Panc1 (cell line): ENCODE measurements at regions not wholly inside any gene's neighbourhood (a gene's known extent, or its start where the extent isn't known, plus 50 kb on each side); places are given as distances from the start of the nearest gene placed in this dataset.

Experiments
- ATAC-seq: fragments of 200-7000 bp; cut with Tn5 transposase; 2 replicates; pipeline ENCODE4 v1.9.1; 2020; ENCODE audit warnings: mild to moderate bottlenecking, moderate library complexity
- BruUV-seq: library from RNA; stranded (reverse); fragments of 400-500 nt; replicated peaks from 2 replicates; lab custom pipeline; 2021; lab: Mats Ljungman, UMichigan
- CTCF ChIA-PET: fragments of 300-600 bp; sonication (Branson Sonifier 250); formaldehyde crosslinking; loops from one replicate; lab custom pipeline; 2022; ENCODE audit warnings: antibody characterized with exemption; lab: Charles Lee
- POLR2A ChIA-PET: fragments of 300-600 bp; sonication (Branson Sonifier 250); formaldehyde crosslinking; loops from one replicate; lab custom pipeline; 2022; ENCODE audit warnings: antibody characterized with exemption; lab: Charles Lee
- DNase-seq: peaks from one replicate; pipeline ENCODE4 v3.0.0-alpha.2; 2010; ENCODE audit warnings: low read depth, low spot score
- H3K27ac ChIP-seq: 2 replicates; pipeline ENCODE4 v1.5.1; 2011; ENCODE audit warnings: mild to moderate bottlenecking, low read length, inconsistent platforms
- H3K27me3 ChIP-seq: fragments of 200-500 bp; sonication (Bioruptor generic); 2 replicates; pipeline ENCODE4 v1.6.0; 2014; ENCODE audit warnings: low read length, inconsistent platforms; ENCODE audit not compliant: control insufficient read depth, insufficient read depth
- H3K36me3 ChIP-seq: fragments of 200-500 bp; sonication (Bioruptor generic); 2 replicates; pipeline ENCODE4 v1.5.1; 2014; ENCODE audit warnings: inconsistent platforms, mild to moderate bottlenecking, low read length, moderate library complexity; ENCODE audit not compliant: control insufficient read depth, insufficient read depth
- H3K4me1 ChIP-seq: 2 replicates; pipeline ENCODE4 v1.5.1; 2011; ENCODE audit warnings: inconsistent platforms, mild to moderate bottlenecking, low read length, moderate library complexity; ENCODE audit not compliant: control insufficient read depth, insufficient read depth
- H3K4me3 ChIP-seq, 2 experiments: 2 replicates each; pipeline ENCODE4 v1.5.1; 2011 to 2012; ENCODE audit warnings: low read depth in 2 of 2, low read length in 2 of 2, mild to moderate bottlenecking in 2 of 2, inconsistent platforms in 1 of 2, moderate library complexity in 1 of 2
- H3K9me3 ChIP-seq: fragments of 200-500 bp; sonication (Bioruptor generic); 2 replicates; pipeline ENCODE4 v1.5.1; 2014; ENCODE audit warnings: low read depth, mild to moderate bottlenecking, inconsistent platforms, low read length, moderate library complexity; ENCODE audit not compliant: control insufficient read depth, insufficient read depth
- POLR2AphosphoS5 ChIP-seq: IDR thresholded peaks from 2 replicates; pipeline ENCODE4 v1.6.1; 2012; ENCODE audit warnings: mild to moderate bottlenecking, low read depth, low read length, moderate library complexity
- SIN3A ChIP-seq: IDR thresholded peaks from 2 replicates; pipeline ENCODE4 v1.6.1; 2012; ENCODE audit warnings: low read depth, mild to moderate bottlenecking, low read length, moderate library complexity, borderline replicate concordance; ENCODE audit not compliant: insufficient read depth
- TCF7L2 ChIP-seq: IDR thresholded peaks from 2 replicates; pipeline ENCODE4 v1.6.1; 2011; ENCODE audit warnings: mild to moderate bottlenecking, low read depth, low read length, inconsistent platforms
- in situ Hi-C: cut with HindIII; loops from 2 replicates; pipeline ENCODE4 v1.10.0; 2016; ENCODE audit warnings: low sequenced_read_pairs, low pct_unique_long_range_greater_than_20kb
- intact Hi-C: fragments of 100-400 bp; cut with micrococcal nuclease; formaldehyde crosslinking; loops from one replicate; pipeline ENCODE4 v1.10.0; 2022; ENCODE audit not compliant: unreplicated experiment
- TF ChIP-seq, protein P1 (sequence below): fragments of 450-650 bp; IDR thresholded peaks from 2 replicates; pipeline ENCODE4 v1.5.1; 2017; ENCODE audit warnings: mild to moderate bottlenecking
- TF ChIP-seq, protein P2 (sequence below), 2 experiments: IDR thresholded peaks; 2 replicates each; pipeline ENCODE4 v1.6.1; 2011 to 2012; ENCODE audit warnings: low read depth in 2 of 2, control low read depth in 1 of 2, low read length in 1 of 2, mild to moderate bottlenecking in 1 of 2, moderate library complexity in 1 of 2; ENCODE audit not compliant: insufficient read depth in 1 of 2

DNA sequence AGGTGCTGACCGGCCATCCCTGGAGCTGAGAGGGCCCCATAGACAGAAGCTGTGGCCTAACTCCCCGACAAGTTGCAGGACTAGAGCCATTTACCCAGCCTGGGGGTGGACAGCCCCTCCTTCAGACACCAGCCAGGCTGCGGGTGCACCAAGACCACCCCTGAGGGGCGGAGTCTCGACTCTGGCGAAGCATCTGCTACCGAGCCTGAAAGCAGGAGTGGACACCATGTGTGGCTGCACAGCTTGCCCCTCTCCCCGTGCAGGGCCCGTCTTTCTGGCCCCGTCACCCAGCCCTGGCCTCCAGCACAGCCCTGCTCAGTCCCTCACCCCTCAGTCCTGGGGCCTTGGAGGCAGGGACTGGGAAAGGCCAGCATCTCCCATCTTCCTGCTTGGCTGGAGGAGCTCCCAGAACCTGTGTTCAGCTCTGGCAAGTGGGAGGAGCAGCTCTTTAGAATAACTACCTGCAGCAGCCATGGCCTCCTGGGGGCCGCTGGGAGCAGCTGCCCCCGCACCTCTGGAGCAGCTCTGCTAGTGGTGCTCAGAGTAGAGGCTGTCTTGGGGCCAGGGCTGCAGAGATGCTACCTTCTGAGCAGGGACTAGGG, 275.8 kb downstream of the NDUFA10 start:
- no peaks in the 10 kb centered on the region; the same call in 1 of the 2 replicates for H3K27me3 ChIP-seq
- H3K27ac ChIP-seq = no peak overlapping the region
- no peaks in the 10 kb centered on the region for H3K4me1 ChIP-seq
- no peaks in the 10 kb centered on the region for H3K9me3 ChIP-seq
- H3K36me3 ChIP-seq = no peaks in the 10 kb centered on the region
- ChIA-PET POLR2A (no interaction called here), CTCF (no interaction called here)
- H3K4me3 ChIP-seq = no peak overlapping the region
- in situ Hi-C loops (no loop called here), intact Hi-C loops (no loop called here)
- no peak for ATAC-seq
- DNase-seq = no peak
- TF ChIP-seq TCF7L2 = no peak
- TF ChIP-seq, protein P1, sequence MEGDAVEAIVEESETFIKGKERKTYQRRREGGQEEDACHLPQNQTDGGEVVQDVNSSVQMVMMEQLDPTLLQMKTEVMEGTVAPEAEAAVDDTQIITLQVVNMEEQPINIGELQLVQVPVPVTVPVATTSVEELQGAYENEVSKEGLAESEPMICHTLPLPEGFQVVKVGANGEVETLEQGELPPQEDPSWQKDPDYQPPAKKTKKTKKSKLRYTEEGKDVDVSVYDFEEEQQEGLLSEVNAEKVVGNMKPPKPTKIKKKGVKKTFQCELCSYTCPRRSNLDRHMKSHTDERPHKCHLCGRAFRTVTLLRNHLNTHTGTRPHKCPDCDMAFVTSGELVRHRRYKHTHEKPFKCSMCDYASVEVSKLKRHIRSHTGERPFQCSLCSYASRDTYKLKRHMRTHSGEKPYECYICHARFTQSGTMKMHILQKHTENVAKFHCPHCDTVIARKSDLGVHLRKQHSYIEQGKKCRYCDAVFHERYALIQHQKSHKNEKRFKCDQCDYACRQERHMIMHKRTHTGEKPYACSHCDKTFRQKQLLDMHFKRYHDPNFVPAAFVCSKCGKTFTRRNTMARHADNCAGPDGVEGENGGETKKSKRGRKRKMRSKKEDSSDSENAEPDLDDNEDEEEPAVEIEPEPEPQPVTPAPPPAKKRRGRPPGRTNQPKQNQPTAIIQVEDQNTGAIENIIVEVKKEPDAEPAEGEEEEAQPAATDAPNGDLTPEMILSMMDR = no peak
- TF ChIP-seq, protein P2, sequence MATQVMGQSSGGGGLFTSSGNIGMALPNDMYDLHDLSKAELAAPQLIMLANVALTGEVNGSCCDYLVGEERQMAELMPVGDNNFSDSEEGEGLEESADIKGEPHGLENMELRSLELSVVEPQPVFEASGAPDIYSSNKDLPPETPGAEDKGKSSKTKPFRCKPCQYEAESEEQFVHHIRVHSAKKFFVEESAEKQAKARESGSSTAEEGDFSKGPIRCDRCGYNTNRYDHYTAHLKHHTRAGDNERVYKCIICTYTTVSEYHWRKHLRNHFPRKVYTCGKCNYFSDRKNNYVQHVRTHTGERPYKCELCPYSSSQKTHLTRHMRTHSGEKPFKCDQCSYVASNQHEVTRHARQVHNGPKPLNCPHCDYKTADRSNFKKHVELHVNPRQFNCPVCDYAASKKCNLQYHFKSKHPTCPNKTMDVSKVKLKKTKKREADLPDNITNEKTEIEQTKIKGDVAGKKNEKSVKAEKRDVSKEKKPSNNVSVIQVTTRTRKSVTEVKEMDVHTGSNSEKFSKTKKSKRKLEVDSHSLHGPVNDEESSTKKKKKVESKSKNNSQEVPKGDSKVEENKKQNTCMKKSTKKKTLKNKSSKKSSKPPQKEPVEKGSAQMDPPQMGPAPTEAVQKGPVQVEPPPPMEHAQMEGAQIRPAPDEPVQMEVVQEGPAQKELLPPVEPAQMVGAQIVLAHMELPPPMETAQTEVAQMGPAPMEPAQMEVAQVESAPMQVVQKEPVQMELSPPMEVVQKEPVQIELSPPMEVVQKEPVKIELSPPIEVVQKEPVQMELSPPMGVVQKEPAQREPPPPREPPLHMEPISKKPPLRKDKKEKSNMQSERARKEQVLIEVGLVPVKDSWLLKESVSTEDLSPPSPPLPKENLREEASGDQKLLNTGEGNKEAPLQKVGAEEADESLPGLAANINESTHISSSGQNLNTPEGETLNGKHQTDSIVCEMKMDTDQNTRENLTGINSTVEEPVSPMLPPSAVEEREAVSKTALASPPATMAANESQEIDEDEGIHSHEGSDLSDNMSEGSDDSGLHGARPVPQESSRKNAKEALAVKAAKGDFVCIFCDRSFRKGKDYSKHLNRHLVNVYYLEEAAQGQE (IDR thresholded peaks at IDR 0.05; ENCODE audit: insufficient read depth in 1 of 2, low read depth in 2 of 2, low read length in 1 of 2) = no peak
- no peak for TF ChIP-seq SIN3A
- no peak for TF ChIP-seq POLR2AphosphoS5
- BruUV-seq = no TSS peak

DNA sequence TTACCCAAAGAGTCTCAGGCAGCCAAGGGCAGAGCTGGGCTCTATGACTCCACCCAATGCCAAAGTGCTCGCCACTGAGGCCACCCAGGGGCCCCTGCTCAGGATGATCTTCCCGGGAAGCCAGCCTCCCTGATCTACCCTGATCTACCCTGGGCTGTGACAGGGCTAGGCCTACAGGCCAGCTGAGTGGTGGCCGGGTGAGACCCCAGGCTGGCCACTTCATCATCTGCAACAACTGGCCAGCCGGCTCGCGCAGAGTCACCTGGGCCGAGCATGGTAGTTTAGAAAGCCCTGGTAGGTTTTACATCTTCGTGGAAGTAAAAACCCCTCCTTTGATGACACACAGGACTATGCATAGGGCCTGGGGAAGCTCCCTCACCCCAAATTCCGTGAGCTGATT, 276.3 kb downstream of the NDUFA10 start:
- DNase-seq = no peak
- TF ChIP-seq TCF7L2 = no peak
- Histone ChIP-seq H3K27me3 (no peaks in the 10 kb centered on the region; the same call in 1 of the 2 replicates), H3K36me3 (no peaks in the 10 kb centered on the region), H3K4me1 (no peaks in the 10 kb centered on the region), H3K27ac (no peak overlapping the region), H3K9me3 (no peaks in the 10 kb centered on the region), H3K4me3 (no peak overlapping the region)
- no peak for ATAC-seq
- CTCF ChIA-PET = no interaction called here
- in situ Hi-C loops = no loop called here
- BruUV-seq = no TSS peak
- intact Hi-C loops = no loop called here
- POLR2A ChIA-PET = no interaction called here

DNA sequence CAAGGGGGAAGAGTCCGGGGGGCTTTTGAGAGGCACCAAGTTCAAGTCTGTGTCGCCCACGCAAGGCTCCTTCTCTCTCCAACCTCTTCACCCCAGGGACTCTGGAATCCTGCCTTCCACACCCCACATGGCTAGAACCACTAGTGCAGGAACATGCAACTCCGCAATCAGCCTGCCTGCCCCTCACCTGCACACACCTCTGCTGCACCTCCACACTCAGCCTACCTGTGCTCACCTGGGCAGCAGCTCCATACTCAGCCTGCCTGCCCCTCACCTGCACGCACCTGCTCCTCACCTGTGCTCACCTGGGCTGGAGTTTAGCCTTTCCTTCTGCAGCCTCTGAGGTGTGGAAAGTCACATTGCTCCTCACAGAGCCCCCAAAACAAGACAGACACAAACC, 277.4 kb downstream of the NDUFA10 start:
- in situ Hi-C loops = no loop called here
- no peaks in the 10 kb centered on the region; the same call in 1 of the 2 replicates for H3K27me3 ChIP-seq
- CTCF ChIA-PET = no interaction called here

More for the DNA sequence above, 277.4 kb downstream of the NDUFA10 start:
- intact Hi-C loops = no loop called here
- POLR2A ChIA-PET = no interaction called here
- TF ChIP-seq TCF7L2 (no peak), POLR2AphosphoS5 (no peak), SIN3A (no peak)
- TF ChIP-seq, protein P2 (IDR thresholded peaks at IDR 0.05; ENCODE audit: insufficient read depth in 1 of 2, low read depth in 2 of 2, low read length in 1 of 2) = no peak
- TF ChIP-seq, protein P1 = no peak
- H3K4me3 ChIP-seq = no peak overlapping the region
- no peak overlapping the region for H3K27ac ChIP-seq
- H3K4me1 ChIP-seq = no peaks in the 10 kb centered on the region
- H3K9me3 ChIP-seq = no peaks in the 10 kb centered on the region
- BruUV-seq = no TSS peak
- no peaks in the 10 kb centered on the region for H3K36me3 ChIP-seq
- ATAC-seq (no peak), DNase-seq (no peak)
